DMS 273 treated with DMSO at 0.1 percent for 48 hours (cell line): ENCODE measurements at regions not wholly inside any gene's neighbourhood (a gene's known extent, or its start where the extent isn't known, plus 50 kb on each side); places are given as distances from the start of the nearest gene placed in this dataset.
"Not testable (repeated sequence)": the region's sequence is repeated elsewhere in the genome, so short reads cannot be mapped to it uniquely, and the experiment has no call there.

Experiments
- DNase-seq: peaks from one replicate; lab custom pipeline; 2025; lab: John Stamatoyannopoulos, UW

GRCh38 chr12:88889326-88890110 lies 309.2 kb upstream of the KITLG start:
- no peak for DNase-seq

- no peak for DNase-seq
Observed at GRCh38 chr12:88884600-88884999, 304.3 kb upstream of the KITLG start.

- no peak for DNase-seq
Observed at GRCh38 chr12:88882662-88883061, 302.4 kb upstream of the KITLG start.

- no peak for DNase-seq
Observed at GRCh38 chr12:88880051-88880450, 299.8 kb upstream of the KITLG start.

GRCh38 chr12:88878295-88878694 lies 298.0 kb upstream of the KITLG start:
- DNase-seq: no peak

- no peak for DNase-seq
Observed at GRCh38 chr12:88876857-88877256, 296.6 kb upstream of the KITLG start.

GRCh38 chr12:88870000-88870737 lies 289.9 kb upstream of the KITLG start:
- DNase-seq: no peak

- DNase-seq: no peak
Observed at GRCh38 chr12:88868050-88868449, 287.8 kb upstream of the KITLG start.

GRCh38 chr12:88867510-88867909 lies 287.2 kb upstream of the KITLG start:
- DNase-seq: no peak

- DNase-seq: no peak
Observed at GRCh38 chr12:88866881-88867280, 286.6 kb upstream of the KITLG start.

- DNase-seq: no peak
Observed at GRCh38 chr12:88865537-88865936, 285.3 kb upstream of the KITLG start.

- no peak for DNase-seq
Observed at GRCh38 chr12:88860851-88861250, 280.6 kb upstream of the KITLG start.

- no peak for DNase-seq
Observed at GRCh38 chr12:88856201-88856600, 275.9 kb upstream of the KITLG start.

GRCh38 chr12:88855301-88855700 lies 275.0 kb upstream of the KITLG start:
- no peak for DNase-seq

- DNase-seq: no peak
Observed at GRCh38 chr12:88854260-88854659, 274.0 kb upstream of the KITLG start.

GRCh38 chr12:88847246-88847645 lies 267.0 kb upstream of the KITLG start:
- DNase-seq: not testable (repeated sequence)

- no peak for DNase-seq
Observed at GRCh38 chr12:88844426-88844825, 264.2 kb upstream of the KITLG start.

- DNase-seq: no peak
Observed at GRCh38 chr12:88842314-88842713, 262.0 kb upstream of the KITLG start.

- no peak for DNase-seq
Observed at GRCh38 chr12:88839486-88839885, 259.2 kb upstream of the KITLG start.

GRCh38 chr12:88836156-88836555 lies 255.9 kb upstream of the KITLG start:
- DNase-seq: no peak

- no peak for DNase-seq
Observed at GRCh38 chr12:88834226-88834625, 254.0 kb upstream of the KITLG start.

GRCh38 chr12:88833641-88834116 lies 253.4 kb upstream of the KITLG start:
- no peak for DNase-seq

GRCh38 chr12:88828537-88828936 lies 248.3 kb upstream of the KITLG start:
- DNase-seq: not testable (repeated sequence)
